ENCODE measurements at regions not wholly inside any gene's neighbourhood (a gene's known extent, or its start where the extent isn't known, plus 50 kb on each side); places are given as distances from the start of the nearest gene placed in this dataset.
"Not testable (repeated sequence)": the region's sequence is repeated elsewhere in the genome, so short reads cannot be mapped to it uniquely, and the experiment has no call there.

DNA sequence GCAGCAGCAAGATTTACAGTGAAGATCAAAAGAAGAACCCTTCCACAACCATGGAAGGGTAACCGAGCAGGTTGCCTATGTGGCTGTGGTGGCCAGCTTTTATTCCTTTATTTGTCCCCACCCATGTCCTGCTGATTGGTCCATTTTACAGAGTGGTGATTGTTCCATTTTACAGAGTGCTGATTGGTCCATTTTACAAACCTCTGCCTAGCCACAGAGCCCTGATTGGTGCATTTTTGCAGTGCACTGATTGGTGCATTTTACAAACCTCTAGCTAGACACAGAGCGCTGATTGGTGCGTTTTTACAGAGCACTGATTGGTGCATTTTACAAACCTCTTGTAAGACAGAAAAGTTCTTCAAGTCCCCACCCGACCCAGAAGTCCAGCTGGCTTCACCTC, 75.8 kb upstream of the MSX2 start:
- DNase-seq (ENCODE audit: low read depth in 4 of 4, low spot score in 3 of 4): not testable (repeated sequence)

DNA sequence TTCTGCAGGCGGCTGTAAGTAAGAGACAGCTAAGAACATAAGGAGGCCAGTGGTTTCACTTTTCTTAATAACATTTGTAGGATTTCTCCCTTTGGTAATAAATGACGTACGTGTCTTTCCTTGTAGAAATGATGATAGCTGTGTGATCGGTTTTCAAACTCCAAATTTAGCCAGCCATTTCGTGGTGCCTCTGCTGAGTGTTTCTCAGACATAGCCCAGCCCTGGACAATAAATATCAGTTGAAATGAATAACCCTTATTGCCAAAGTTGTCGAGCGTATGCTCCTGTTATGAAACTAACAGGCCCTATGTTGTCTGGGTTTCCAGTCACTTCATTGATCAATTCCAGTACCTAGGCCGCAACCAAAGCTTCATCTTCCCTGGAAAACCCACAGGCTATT, 75.0 kb upstream of the MSX2 start:
- DNase-seq (ENCODE audit: low read depth in 4 of 4, low spot score in 3 of 4): no peak

DNA sequence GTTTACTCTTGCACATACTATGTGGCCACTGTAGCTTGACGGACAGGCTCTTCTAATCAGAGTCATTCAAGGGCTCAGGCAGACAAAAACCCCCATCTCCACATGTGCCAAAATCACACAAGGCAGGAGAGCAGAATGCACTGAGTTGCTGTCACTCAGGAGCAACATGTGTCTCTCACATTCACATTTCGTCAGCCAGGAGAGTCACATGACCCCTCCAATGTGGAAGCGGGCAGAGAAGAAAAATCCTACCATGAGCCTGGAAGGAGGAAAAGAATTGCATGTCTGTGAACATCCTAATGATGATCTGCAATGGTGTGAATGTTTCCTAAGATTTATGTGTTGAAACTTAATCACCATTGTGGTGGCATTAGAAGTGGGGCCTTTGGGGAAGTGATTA, 69.9 kb upstream of the MSX2 start:
- no peak for DNase-seq (ENCODE audit: low read depth in 4 of 4, low spot score in 3 of 4)

DNA sequence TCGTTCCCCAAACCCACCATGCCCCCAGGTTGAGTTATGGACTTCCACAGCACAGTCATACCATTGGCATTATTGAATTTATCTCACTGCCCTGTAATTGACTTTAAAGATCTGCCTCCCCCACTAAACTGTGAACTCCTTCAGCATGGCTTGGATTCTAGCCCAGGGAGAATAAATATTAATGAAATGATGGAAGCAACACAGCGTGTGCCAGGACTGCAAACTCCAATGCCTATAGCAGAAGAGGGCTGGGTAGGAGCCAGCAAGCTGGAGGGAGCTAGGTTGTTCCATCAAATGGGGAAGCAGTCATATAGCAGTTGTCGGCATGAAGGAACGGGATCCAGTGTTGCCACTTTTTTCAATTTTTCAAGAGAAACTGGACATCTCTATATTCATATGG, 69.0 kb upstream of the MSX2 start:
- DNase-seq (ENCODE audit: low read depth in 4 of 4, low spot score in 3 of 4): no peak

DNA sequence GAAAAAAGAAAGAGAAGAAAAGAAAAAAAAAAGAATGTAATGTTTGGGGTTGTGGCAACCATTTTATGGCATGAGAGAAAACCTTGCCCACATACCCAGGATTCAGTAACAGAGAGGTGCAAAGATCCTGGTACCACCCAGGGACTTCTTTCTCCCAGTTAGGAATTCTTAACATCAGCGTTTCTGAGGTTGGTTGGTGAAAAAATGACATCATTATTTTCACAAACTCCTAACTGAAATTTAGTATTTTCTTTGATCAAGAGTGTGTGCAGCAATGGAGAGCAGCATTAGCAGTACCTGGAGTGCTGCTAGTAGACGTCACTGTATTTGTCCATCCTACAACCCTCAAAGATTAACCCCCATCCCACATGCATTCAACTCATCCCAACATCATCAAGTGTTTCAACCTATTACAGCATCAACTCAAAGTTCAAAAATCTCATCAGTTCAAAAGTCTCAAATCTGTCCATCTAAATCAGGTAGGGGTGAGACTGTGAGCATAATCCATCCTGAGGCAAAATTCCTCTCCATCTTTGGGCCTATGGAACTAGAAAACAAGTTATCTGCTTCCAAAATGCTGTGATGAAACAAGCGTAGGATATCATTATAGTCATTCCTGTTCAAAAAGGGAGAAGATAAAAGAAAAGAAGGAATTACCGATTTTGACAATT, 60.1 kb upstream of the MSX2 start:
- no peak for DNase-seq (ENCODE audit: low read depth in 4 of 4, low spot score in 3 of 4)

DNA sequence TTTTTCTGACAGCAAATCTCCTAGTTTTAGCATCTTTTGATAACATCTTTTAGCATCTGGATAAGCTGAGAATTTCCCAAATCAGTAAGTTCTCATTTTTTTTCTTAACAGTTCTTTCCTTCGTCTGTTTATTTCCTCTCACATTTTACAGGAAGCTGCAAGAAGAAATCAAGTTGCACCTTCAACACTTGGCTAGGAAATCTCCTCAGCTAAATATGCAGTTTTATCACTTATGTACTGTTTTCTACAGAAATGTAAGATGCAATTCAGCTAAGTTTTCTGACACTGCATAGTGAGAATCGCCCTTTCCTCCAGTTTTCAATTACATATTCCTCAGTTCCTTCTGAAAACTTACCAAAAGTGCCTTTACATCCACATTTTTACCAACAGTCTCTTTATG, 59.0 kb upstream of the MSX2 start:
- no peak for DNase-seq (ENCODE audit: low read depth in 4 of 4, low spot score in 3 of 4)

DNA sequence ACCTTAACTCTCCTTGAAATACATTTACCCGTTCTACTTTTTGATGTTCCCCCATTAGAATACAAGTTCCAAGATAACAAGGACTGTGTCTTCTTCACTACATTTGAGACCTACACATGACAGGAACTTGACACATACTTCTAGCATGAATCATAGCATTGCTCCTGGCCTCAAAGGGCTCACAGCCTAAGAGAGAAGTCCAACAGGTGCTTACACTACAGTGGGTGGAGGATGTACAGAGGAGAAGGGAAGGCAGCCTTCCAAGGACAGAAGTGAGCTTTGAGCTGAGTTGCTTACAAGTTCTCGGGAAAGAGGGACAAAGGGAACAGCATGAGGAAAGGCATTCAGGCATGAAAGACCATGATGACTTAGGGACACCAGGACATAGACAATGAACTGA, 56.9 kb upstream of the MSX2 start:
- no peak for DNase-seq (ENCODE audit: low read depth in 4 of 4, low spot score in 3 of 4)

DNA sequence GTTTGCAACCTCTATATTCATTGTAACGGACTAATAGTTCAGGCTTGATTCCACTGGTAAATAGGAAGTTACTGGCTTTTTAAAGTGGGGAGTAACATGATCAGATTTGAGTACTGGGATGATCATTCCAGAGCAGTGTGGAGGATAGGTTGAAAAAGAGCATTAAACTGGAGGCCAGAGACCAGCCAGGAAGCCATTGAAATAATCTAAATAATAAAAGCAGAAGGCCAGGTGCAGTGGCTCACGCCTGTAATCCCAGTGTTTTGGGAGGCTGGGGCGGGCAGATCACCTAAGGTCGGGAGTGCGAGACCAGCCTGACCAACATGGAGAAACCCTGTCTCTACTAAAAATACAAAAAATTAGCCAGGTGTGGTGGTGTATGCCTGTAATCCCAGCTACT, 56.0 kb upstream of the MSX2 start:
- DNase-seq (ENCODE audit: low read depth in 4 of 4, low spot score in 3 of 4): no peak
